GM19043 (cell line): ENCODE measurements at regions not wholly inside any gene's neighbourhood (a gene's known extent, or its start where the extent isn't known, plus 50 kb on each side); places are given as distances from the start of the nearest gene placed in this dataset.

ENCODE experiments used
- ATAC-seq: cut with Tn5 transposase; IDR thresholded peaks from one replicate; pipeline ENCODE4 v1.9.1; 2021; ENCODE audit warnings: low read depth; ENCODE audit not compliant: unreplicated experiment

DNA sequence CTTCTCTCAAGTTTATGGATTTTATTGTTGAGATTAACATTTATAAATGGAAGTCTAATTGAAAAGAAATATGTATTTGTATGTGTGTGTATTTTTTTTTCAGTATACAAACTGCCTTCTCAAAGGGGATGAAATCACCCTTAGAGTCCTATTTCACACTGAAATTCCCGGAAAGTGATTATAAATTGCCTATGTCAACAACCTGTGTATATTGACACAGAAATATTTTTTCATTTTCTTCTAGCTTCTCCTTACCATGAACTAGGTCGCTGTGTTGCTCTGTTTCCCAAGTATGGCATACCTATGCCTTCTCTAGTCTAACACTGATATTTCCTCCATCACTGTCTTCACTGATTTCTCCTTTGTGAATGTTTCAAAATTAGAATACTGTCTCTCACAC is 444.0 kb upstream of the AZI2 start:
- ATAC-seq, result no peak

DNA sequence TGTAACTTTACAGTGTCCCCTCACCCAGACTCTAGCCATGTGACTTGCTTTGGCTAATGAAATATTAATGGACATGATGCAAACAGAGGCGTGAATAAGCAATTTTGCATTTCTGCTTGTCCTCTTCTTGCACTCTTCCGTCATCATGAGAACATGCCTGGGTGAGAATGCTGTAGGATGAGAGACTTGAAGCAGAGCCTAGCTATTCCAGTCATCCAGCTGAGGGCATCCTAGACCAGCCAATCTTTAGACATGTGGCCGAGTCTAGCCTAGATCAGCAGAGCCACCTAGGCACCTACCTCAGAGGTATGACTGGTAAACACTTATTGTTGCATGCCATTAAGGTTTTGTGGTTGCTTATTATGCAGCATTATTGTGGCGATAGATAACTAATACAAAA is 450.5 kb upstream of the AZI2 start:
- ATAC-seq, result no peak

DNA sequence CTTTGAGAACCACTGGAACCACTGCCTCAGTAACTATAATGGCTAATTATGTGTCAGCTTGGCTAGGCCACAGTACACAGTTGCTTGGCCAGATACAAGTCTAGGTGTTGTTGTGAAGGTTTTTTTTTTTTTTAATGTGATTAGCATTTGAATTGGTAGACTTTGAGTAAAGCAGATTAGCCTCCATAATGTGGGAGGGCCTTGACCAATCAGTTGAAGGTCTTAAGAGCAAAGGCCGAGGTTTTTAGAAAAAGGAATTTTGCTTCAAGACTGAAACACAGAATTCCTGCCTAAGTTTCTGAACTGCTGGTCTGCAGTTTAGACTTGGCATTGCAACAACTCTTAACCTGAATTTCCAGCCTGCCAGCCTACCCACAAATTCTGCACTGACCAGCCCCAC is 451.6 kb upstream of the AZI2 start:
- no peak for ATAC-seq

DNA sequence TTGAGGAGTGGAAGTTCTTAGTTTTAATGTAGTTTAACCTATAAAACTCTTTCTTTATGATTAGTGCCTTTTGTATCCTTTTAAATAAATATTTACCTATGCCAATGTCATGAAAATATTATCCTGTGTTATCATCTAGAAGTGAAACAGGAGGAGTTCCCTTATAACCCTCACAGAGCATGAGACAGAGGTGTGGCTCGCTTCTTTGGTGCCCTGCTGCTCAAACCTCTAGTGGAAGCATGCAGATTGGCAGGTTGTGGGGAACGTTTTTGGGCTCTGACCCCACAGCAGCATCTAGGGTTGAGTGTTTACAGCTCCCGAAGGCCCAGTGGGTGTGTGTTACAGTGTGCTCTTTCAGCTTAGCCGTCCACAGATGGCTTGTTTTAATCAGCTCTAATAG is 459.4 kb upstream of the AZI2 start:
- no peak for ATAC-seq

DNA sequence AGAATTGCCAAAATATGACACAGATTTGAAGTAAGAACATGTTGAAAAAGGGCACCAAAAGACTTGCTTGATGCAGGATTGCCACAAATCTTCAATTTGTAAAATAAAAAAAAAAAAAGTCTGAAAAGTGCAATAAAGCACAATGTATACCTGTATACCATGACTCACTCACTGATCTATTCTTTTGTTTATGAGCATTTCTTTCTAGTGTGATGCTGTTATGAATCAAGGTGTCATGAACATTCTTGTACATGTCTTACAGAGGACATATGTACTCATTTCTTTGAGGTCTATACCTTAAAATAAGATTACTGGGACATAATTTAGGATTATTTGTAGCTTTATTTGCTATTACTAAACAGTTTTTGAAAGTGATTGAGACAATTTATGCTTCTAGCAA is 464.9 kb upstream of the RBMS3 start:
- no peak for ATAC-seq

DNA sequence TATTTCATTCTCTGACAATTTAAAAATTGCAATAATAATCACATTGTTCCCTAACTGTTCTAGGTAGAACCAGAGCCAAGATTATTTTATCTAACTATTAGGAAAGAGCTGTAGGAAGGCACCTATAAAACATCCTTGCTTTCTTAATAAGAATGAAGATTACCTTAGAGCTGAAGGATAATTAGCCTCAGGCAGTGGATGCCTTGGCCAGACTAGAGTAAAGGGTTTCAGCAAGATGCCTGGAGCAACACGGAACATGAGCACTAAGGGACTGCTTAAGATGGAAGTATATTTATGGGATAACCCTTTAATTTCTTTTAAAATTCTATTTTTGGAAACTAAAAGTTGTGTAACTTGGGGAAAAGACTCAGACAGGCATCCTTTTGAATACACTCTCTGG is 456.6 kb upstream of the RBMS3 start:
- ATAC-seq, result no peak

DNA sequence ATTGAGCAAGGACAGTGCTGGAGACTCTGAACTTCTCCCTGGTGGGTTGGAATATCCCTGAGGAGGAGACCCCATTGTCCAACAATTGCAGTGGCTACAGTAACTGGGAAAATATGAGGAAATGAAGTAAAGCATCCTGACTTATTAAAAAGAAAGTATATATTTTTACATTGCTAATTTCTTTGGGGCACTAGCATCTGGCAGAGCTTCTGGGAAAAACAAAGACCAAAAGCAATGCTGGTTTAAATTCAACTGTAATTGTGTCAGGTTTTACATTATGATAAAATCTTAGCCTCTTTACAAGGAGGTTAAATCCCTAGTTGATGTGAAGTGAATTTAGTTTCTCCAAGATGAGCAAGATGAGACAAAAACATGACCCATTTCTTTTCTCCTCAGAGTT is 454.0 kb upstream of the RBMS3 start:
- ATAC-seq, result no peak

DNA sequence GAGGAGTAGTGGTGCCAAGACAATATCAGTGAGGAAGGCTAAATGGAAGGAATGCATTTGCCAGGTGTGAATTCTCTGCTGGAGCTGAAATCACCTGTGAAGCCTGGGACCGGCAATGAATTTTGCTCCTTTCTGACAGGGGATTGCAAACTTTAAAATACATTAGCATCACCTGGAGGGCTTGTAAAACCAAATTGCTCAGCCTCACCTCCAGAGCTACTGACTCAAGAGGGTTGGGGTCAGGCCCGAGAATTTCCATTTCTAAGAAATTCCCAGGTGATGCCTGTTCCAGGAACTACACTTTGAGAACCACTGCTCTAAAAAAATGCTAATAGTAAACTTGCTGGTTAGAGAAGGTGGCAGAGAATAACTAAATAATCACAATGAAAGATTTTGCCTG is 445.6 kb upstream of the RBMS3 start:
- no peak for ATAC-seq

DNA sequence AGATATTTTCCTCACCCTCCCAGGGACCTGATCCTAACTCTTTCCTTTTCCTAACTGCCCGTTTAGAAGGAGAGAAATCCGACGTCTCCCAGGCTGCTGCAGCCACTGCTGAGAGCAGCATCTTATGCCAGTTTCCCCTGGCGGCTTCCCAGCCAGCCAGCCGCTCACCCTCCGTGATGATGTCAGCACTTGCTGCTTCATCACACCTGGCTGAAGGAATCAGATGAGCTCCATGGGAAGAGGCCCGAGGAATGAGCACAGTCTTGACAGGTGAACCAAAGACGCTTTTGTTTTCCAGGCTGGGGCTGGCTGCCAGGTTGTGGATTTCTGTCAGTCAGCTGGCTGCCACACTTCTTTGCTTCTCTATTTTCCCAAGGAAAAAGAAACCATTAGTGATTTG is 445.1 kb upstream of the RBMS3 start:
- ATAC-seq, result no peak

DNA sequence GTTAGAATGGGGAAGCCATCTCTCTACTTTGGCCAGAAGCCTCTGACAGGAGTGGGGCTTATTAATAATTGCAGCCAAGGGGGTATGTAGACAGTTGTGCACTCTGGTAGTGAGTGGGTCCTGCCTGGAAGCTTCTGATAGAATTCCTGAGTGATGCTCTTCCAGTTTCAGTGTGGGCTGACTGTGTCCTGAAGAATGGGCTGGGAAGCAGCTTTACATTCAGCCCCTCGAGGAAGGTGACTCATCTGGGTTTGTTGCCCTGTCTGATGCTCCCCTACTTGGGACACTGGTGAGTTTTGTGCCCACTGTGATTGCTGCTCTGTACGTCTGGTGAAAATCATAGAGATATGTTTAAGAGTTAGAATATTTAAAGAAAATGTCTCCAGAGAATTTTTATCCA is 444.7 kb upstream of the RBMS3 start:
- no peak for ATAC-seq

DNA sequence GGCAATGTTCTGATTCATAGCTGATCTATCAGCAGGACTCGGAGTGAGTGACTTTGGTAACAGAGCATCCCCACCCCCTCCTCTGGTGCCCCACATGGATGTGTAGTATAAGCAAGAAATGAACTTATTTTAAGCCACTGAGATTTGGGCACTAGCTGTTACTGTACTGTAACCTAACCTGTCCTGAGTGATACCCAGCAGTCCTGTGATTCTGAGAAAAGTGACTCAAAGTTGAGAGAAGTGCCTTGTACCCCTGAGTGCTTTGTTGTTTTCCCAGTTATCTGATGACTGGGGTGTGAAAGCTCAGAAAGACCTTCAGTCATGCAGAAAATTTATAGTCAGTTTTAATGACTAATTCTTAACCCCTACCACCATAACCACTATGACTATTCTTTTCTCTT is 439.9 kb upstream of the RBMS3 start:
- peak; percentile 69 for ATAC-seq

DNA sequence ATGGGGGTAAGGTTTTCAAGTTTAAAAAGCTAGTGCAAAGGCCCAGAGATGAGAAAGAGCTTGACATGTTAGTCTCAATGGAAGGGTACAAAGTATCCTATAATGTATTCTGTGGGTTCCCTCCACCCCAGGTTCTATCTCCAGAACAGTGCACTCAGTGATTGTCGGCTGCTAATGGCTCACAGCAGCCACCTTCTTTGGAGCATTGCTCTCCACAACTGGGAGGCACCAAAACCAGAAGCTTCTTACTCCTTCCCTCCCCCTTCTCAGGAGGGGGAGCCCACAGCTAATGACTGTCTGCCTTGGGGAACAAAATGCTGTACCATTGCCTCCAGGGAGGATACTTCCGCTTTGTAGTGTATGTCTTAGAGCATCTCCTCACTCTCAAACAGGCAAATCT is 439.4 kb upstream of the RBMS3 start:
- no peak for ATAC-seq

DNA sequence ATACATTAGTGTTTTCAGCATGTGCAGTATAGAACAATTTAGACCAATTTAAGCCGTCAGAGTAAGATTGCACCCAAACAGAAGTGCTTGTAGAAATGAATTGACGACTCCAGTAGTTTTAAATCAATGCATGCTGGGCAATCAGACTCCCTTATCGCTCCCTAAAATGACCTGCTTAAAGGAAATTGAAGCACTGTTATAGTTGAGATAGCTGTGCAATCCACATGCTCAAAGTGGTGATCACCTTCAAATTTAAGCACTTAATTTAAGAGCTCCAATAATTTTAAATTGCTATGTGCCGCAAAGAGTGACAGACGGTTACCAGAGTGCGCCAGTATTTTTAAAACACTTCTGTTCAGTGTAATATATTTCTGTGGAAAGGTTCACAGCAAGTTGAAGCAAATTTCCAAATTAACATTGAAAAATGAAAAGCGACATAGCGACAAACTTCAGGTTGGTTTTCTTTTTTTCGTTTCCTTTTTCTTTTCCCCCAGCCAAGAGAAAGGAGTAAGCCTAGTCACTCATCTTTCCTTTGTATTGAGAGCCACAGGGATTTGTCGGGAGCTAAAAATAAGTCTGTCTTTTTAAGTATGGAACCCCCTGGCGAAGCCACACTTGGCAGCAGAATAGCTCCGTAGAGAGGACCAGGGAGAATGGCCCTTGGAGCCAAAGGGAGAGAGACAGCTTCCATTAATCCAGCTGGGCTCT is 436.4 kb upstream of the RBMS3 start:
- no peak for ATAC-seq

DNA sequence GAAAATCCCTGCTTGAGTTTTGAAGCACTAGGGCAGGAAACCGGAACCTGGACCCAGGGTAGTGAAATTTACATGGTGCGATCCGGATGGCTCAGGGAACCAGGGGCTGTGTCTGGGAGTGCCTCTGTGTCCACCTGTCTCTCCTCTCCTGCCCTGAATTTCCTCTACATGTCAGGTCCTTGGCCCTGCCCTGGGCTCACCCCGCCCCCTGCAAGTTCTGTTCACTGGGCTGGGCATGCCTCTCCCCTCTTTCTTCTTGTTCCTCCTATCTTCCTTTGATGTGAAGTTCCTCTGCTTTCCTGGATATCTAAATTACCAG is 435.9 kb upstream of the RBMS3 start:
- ATAC-seq, result no peak

DNA sequence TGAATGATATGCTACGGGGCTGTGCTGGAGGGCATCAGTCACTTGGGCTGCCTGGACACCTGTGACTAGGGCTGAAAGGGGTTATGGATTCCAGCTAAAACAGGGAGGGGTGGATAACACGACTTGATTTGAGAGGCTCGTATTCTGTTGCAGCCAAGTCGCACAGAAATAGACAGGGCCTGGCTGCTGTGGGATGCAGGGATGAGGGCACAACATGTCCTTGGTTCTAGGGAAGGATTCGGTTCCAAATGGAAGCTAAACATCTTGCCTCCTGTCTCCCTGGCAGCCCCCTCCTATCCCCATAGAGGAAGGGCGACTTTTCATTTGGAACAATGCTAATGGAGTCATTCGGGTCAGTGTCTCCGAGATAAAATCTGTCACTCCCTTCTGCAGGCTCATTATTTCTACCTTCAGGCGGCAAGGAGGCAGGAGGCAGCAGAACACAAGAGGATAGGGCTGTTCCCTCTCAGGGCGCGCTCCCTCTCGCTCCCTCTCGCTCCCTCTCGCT is 433.8 kb upstream of the RBMS3 start:
- ATAC-seq, result no peak

DNA sequence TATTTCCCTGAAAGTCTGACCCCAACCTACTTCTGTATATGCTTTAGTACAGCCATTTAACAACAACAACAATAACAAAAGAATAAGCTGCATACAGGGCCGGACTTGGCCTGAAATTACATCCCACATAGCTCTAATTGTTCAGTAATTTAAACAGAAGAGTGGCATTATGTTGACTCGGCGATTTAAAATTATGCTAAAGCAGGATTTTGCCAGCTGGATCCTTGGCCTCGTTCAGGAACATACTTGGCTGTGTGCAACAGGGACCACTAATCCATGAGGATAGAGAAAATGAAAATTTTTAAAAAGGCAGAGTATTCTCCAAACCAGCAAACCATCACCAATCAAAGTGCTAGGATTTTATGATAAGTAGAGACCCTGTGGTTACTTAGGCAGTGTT is 433.1 kb upstream of the RBMS3 start:
- ATAC-seq, result no peak

DNA sequence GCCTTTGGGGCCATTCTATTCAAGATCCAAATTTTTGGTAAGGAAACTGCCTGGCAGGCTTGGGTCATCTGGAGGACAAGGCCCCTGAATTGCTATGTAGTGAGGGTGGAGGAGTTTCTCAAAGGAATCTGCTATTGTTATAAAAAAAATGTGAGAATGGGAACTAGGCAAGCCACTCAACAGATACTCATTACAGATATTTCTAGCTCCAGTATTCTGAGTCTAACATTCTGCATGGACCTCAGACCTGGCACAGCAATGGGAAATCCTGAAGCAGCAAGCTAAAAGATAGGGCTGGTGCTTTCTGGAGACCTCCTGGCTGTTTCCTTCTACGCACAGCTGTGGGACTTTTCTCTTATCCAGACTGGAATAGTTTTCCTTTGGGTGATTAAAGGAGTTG is 430.7 kb upstream of the RBMS3 start:
- ATAC-seq, result no peak

DNA sequence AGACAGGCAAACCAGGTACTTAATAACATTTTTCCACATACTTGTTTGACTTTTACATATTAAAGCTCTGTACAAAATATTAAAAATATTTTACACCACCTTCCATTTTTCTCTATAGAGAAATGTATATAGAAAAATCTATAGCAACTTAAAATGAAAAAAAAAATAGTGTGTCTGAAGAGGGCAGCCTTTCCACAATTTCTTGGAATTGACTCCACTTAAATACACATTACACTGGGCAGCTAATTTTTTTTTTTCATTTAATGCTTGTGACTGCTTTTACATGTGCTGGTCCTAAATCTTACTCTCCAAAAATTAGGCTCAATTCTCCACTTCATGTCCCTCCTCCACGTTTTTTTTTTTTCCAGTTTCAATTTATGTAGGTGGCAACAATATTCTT is 427.0 kb upstream of the RBMS3 start:
- ATAC-seq, result no peak

DNA sequence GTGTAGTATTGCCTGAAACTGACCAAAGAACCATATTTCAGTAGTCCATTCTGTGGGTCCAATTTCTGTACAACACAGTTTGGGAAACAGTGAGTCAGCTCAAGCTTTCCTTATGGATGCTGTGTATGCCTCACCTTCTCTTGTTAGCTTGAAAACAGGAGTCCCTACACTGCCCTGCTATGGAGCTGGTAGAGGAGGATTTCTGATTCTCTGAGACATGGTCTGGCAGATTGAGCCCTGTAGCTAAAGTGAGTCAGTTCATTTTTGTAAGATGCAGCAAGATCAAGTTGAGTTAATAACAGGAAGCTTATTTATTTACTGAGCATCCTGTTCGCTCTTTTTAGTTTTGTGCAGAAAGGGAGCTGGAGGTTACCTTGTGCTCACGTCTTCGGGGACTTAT is 424.1 kb upstream of the RBMS3 start:
- no peak for ATAC-seq

DNA sequence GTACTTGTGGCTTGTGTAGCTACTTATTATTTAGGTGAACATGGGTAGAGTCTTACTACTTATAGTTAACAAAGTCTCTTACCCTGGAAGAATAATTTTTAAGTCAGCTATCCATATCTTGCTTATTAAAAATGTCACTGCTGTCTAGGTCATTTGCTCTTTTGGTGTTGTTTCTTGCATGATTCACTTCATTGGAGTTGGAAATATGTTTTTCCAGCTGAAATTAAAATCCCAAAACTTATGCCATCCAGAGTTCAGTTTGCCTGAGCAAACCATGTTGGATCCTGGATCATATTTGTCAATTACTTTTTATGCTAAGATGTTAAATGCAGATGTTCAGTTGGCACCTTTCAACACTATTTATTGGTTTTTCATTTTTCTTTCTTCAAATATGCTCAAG is 421.0 kb upstream of the RBMS3 start:
- no peak for ATAC-seq

DNA sequence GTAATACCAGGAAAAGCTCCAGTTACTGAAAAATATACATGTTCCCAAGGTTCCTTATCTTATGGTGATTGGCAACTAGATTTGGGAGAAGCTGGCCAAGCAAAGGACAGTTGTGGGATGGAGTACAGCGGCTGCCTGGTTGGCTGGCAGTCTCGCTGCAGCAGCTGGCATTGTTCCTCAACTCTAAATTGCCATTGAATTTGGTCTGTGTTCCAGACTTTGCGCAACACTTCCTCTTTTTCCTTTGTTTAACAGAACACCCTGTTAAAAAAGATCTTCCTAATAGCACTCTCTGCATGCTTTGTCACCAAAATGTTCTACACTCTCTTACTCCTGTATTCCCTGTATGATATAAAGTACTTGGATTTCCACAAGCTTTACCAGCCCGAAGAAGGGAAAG is 420.6 kb upstream of the RBMS3 start:
- ATAC-seq, result no peak

DNA sequence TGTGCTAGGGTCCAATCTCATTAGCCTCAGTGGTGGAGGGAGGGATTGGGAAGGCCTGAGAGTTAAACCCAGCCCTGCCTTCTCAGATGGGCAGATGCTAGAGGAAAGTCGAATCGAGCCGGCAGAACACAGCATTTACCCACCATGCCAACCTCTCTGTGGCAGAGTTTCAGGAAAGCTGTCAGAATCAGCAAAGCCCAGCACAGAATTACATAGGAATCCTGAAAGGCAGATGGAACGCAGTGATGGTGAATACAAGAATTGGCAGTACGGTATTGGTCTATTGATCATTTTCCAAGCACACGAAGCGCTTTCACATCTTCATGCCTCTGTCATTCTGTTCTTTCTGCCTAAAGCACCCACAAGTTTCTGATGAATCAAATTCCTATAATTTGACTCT is 417.7 kb upstream of the RBMS3 start:
- no peak for ATAC-seq

DNA sequence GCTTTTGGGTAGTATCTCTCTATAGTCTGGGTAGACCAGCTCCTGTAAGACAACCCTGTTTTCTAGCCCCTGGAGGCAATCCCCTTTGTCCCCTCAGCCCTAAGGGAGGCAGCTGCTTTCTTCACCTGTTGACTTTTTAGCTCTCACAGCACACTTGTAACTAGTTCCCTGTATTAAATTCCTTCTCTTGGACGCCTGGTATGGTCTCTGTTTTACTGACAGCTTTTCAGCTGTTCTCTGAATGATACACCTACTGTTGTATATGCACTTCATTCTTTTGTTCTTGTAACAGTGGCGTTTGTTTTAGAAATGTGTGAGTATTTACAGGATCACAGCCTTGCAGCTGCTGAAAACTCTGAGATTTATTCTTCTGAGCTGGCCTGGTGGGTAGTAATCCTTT is 413.0 kb upstream of the RBMS3 start:
- ATAC-seq, result no peak
